ENCODE measurements at regions not wholly inside any gene's neighbourhood (a gene's known extent, or its start where the extent isn't known, plus 50 kb on each side); places are given as distances from the start of the nearest gene placed in this dataset.
"Not testable (repeated sequence)": the region's sequence is repeated elsewhere in the genome, so short reads cannot be mapped to it uniquely, and the experiment has no call there.

GRCh38 chr18:64377446-64377845 is 228.6 kb upstream of the LINC00305 start:
- H3K27ac ChIP-seq, result no peak overlapping the region

GRCh38 chr18:64372850-64373249 is 224.0 kb upstream of the LINC00305 start:
- no peaks in the 10 kb centered on the region for H3K36me3 ChIP-seq
- no peak overlapping the region for H3K4me3 ChIP-seq
- H3K27me3 ChIP-seq, result no peaks in the 10 kb centered on the region
- no peaks in the 10 kb centered on the region for H3K9me3 ChIP-seq
- TF ChIP-seq CTCF (IDR thresholded peaks at IDR 0.05), result no peak
- no peak for TF ChIP-seq POLR2A (IDR thresholded peaks at IDR 0.05)
- no peaks in the 10 kb centered on the region for H3K4me1 ChIP-seq
- H3K27ac ChIP-seq, result no peak overlapping the region
- DNase-seq, result no peak

More at GRCh38 chr18:64377446-64377845, 228.6 kb upstream of the LINC00305 start:
- H3K9me3 ChIP-seq, result no peaks in the 10 kb centered on the region
- DNase-seq, result no peak
- no peaks in the 10 kb centered on the region for H3K4me1 ChIP-seq
- no peaks in the 10 kb centered on the region for H3K27me3 ChIP-seq
- TF ChIP-seq POLR2A (IDR thresholded peaks at IDR 0.05) (no peak), CTCF (IDR thresholded peaks at IDR 0.05) (no peak)
- H3K4me3 ChIP-seq, result no peak overlapping the region
- H3K36me3 ChIP-seq, result no peaks in the 10 kb centered on the region

- not testable (repeated sequence) for H3K36me3 ChIP-seq, H3K4me3 ChIP-seq, H3K9me3 ChIP-seq, H3K27me3 ChIP-seq, H3K4me1 ChIP-seq, DNase-seq, H3K27ac ChIP-seq
These were observed 221.0 kb upstream of the LINC00305 start for GRCh38 chr18:64369830-64370440.

- Histone ChIP-seq H3K27ac (no peak overlapping the region), H3K4me1 (no peaks in the 10 kb centered on the region), H3K27me3 (no peaks in the 10 kb centered on the region), H3K4me3 (no peak overlapping the region), H3K9me3 (no peaks in the 10 kb centered on the region), H3K36me3 (no peaks in the 10 kb centered on the region)
- DNase-seq, result no peak
- no peak for TF ChIP-seq POLR2A (IDR thresholded peaks at IDR 0.05)
- no peak for TF ChIP-seq CTCF (IDR thresholded peaks at IDR 0.05)
These were observed 216.2 kb upstream of the LINC00305 start for GRCh38 chr18:64365106-64365505.

- H3K27me3 ChIP-seq, result no peaks in the 10 kb centered on the region
- H3K9me3 ChIP-seq, result no peaks in the 10 kb centered on the region
- H3K4me3 ChIP-seq, result no peak overlapping the region
- no peaks in the 10 kb centered on the region for H3K36me3 ChIP-seq
- no peak for DNase-seq
- no peak overlapping the region for H3K27ac ChIP-seq
- TF ChIP-seq CTCF (IDR thresholded peaks at IDR 0.05), result no peak
- TF ChIP-seq POLR2A (IDR thresholded peaks at IDR 0.05), result no peak
- H3K4me1 ChIP-seq, result no peaks in the 10 kb centered on the region
These were observed 188.8 kb upstream of the LINC00305 start for GRCh38 chr18:64337673-64338072.

GRCh38 chr18:64337018-64337417 is 188.1 kb upstream of the LINC00305 start:
- no peak overlapping the region for H3K4me3 ChIP-seq
- DNase-seq, result no peak
- H3K4me1 ChIP-seq, result no peaks in the 10 kb centered on the region
- TF ChIP-seq CTCF (IDR thresholded peaks at IDR 0.05), result no peak
- no peaks in the 10 kb centered on the region for H3K9me3 ChIP-seq
- no peaks in the 10 kb centered on the region for H3K27me3 ChIP-seq
- no peak overlapping the region for H3K27ac ChIP-seq
- no peaks in the 10 kb centered on the region for H3K36me3 ChIP-seq

Measured in Peyer's patch (tissue), 4 donors.